ENCODE measurements at regions not wholly inside any gene's neighbourhood (a gene's known extent, or its start where the extent isn't known, plus 50 kb on each side); places are given as distances from the start of the nearest gene placed in this dataset.

DNA sequence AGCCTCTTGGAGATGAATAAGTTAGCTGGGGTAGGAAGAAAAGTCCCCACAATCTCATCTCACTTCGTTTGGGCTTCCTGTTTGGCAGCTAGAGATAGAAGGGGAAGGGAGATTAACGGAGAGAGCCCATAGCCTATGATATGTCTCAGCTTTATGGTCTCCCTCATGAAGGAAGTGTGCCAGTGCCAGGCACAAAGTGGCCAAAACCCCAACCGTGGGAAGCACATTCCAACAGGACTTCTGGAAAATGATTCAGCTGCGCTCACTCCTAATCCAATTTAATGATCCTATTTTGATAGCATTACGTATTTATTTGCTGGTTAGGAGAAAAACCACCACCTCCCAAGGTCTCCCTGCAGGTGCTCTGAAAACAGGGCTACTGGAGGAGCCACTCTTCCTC is 303.1 kb upstream of the CLINT1 start:
- Histone ChIP-seq H3K79me2 (ENCODE audit: insufficient read depth, low read length) (no peaks in the 10 kb centered on the region), H3K27ac (ENCODE audit: low read depth, low read length) (no peak overlapping the region), H3K27me3 (ENCODE audit: low read length) (no peaks in the 10 kb centered on the region), H3K4me2 (ENCODE audit: low read depth, low read length, poor library complexity, severe bottlenecking) (no peak overlapping the region), H4K20me1 (ENCODE audit: low read depth, low read length) (no peaks in the 10 kb centered on the region), H3K36me3 (ENCODE audit: low read length) (no peaks in the 10 kb centered on the region), H3K9me3 (ENCODE audit: insufficient read depth, low read length) (no peaks in the 10 kb centered on the region), H3F3A (ENCODE audit: insufficient read depth) (no peaks in the 10 kb centered on the region), H3K9me2 (replicated peaks; ENCODE audit: insufficient read depth, low read length) (no peaks in the 10 kb centered on the region), H2AFZ (ENCODE audit: low read depth, low read length, severe bottlenecking) (no peak overlapping the region), H3K4me3 (ENCODE audit: insufficient read depth, low read length, poor library complexity, severe bottlenecking) (no peak overlapping the region), H3K9ac (ENCODE audit: low read length) (no peak overlapping the region)
- no peak for TF ChIP-seq EZH2phosphoT487 (conservative IDR thresholded peaks at IDR 0.05; ENCODE audit: low read length)
- TF ChIP-seq, protein P1, sequence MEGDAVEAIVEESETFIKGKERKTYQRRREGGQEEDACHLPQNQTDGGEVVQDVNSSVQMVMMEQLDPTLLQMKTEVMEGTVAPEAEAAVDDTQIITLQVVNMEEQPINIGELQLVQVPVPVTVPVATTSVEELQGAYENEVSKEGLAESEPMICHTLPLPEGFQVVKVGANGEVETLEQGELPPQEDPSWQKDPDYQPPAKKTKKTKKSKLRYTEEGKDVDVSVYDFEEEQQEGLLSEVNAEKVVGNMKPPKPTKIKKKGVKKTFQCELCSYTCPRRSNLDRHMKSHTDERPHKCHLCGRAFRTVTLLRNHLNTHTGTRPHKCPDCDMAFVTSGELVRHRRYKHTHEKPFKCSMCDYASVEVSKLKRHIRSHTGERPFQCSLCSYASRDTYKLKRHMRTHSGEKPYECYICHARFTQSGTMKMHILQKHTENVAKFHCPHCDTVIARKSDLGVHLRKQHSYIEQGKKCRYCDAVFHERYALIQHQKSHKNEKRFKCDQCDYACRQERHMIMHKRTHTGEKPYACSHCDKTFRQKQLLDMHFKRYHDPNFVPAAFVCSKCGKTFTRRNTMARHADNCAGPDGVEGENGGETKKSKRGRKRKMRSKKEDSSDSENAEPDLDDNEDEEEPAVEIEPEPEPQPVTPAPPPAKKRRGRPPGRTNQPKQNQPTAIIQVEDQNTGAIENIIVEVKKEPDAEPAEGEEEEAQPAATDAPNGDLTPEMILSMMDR (IDR thresholded peaks at IDR 0.05; ENCODE audit: insufficient read depth, low read length, poor library complexity, severe bottlenecking): no peak

DNA sequence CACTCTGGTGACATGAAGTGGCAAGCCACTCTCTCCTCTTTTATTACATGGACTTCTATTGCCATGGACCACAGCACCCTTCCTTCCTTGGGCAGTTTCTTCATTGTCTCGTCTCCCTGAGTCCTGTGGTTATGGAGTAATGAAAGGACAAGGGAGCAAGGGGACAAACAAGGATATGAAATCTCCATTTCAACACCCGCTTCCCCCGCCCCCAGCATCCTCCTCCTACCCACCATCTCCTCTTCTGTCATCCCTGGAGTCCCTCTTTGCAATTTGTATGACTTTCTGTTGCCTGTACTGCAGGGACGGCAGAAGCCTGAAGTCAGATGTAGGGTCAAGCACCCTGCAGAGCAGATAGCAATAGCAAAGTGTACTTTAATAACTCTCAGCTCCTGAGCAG is 300.7 kb upstream of the CLINT1 start:
- Histone ChIP-seq H2AFZ (ENCODE audit: low read depth, low read length, severe bottlenecking) (no peak overlapping the region), H3K9me2 (replicated peaks; ENCODE audit: insufficient read depth, low read length) (no peaks in the 10 kb centered on the region), H3K4me3 (ENCODE audit: insufficient read depth, low read length, poor library complexity, severe bottlenecking) (no peak overlapping the region), H3K9me3 (ENCODE audit: insufficient read depth, low read length) (no peaks in the 10 kb centered on the region), H3K27me3 (ENCODE audit: low read length) (no peaks in the 10 kb centered on the region), H3K36me3 (ENCODE audit: low read length) (no peaks in the 10 kb centered on the region), H3K79me2 (ENCODE audit: insufficient read depth, low read length) (no peaks in the 10 kb centered on the region), H4K20me1 (ENCODE audit: low read depth, low read length) (no peaks in the 10 kb centered on the region), H3K4me2 (ENCODE audit: low read depth, low read length, poor library complexity, severe bottlenecking) (no peak overlapping the region), H3F3A (ENCODE audit: insufficient read depth) (no peaks in the 10 kb centered on the region), H3K27ac (ENCODE audit: low read depth, low read length) (no peak overlapping the region), H3K9ac (ENCODE audit: low read length) (no peak overlapping the region)
- no peak for TF ChIP-seq EZH2phosphoT487 (conservative IDR thresholded peaks at IDR 0.05; ENCODE audit: low read length)
- TF ChIP-seq, protein P1 (IDR thresholded peaks at IDR 0.05; ENCODE audit: insufficient read depth, low read length, poor library complexity, severe bottlenecking): no peak

- Histone ChIP-seq H4K20me1 (ENCODE audit: low read depth, low read length) (no peaks in the 10 kb centered on the region), H3K36me3 (ENCODE audit: low read length) (no peaks in the 10 kb centered on the region), H3F3A (ENCODE audit: insufficient read depth) (no peaks in the 10 kb centered on the region), H3K9me2 (replicated peaks; ENCODE audit: insufficient read depth, low read length) (no peaks in the 10 kb centered on the region), H3K27ac (ENCODE audit: low read depth, low read length) (no peak overlapping the region), H3K27me3 (ENCODE audit: low read length) (no peaks in the 10 kb centered on the region), H3K4me3 (ENCODE audit: insufficient read depth, low read length, poor library complexity, severe bottlenecking) (no peak overlapping the region), H3K79me2 (ENCODE audit: insufficient read depth, low read length) (no peaks in the 10 kb centered on the region), H3K9me3 (ENCODE audit: insufficient read depth, low read length) (no peaks in the 10 kb centered on the region), H3K4me2 (ENCODE audit: low read depth, low read length, poor library complexity, severe bottlenecking) (no peak overlapping the region), H2AFZ (ENCODE audit: low read depth, low read length, severe bottlenecking) (no peak overlapping the region), H3K9ac (ENCODE audit: low read length) (no peak overlapping the region)
- TF ChIP-seq, protein P1 (IDR thresholded peaks at IDR 0.05; ENCODE audit: insufficient read depth, low read length, poor library complexity, severe bottlenecking): no peak
- no peak for TF ChIP-seq EZH2phosphoT487 (conservative IDR thresholded peaks at IDR 0.05; ENCODE audit: low read length)
Observed at GRCh38 chr5:158155811-158156505, 297.0 kb upstream of the CLINT1 start.

Data from SU-DHL-6 (cell line).